Activated T-cell treated with anti-CD3 and anti-CD28 coated beads for 48 hours (primary cell): ENCODE measurements at regions not wholly inside any gene's neighbourhood (a gene's known extent, or its start where the extent isn't known, plus 50 kb on each side); places are given as distances from the start of the nearest gene placed in this dataset.

ENCODE experiments used
- DNase-seq: peaks from one replicate; pipeline ENCODE4 v3.0.0-alpha.2; 2020; ENCODE audit warnings: low read depth

- DNase-seq: no peak
Measured at GRCh38 chr10:44822966-44823365, 88.2 kb upstream of the TMEM72 start.

- no peak for DNase-seq
Measured at GRCh38 chr10:44824607-44825006, 86.5 kb upstream of the TMEM72 start.

- DNase-seq: no peak
Measured at GRCh38 chr10:44827431-44828006, 83.6 kb upstream of the TMEM72 start.

- no peak for DNase-seq
Measured at GRCh38 chr10:44828508-44829142, 82.5 kb upstream of the TMEM72 start.

GRCh38 chr10:44829426-44829825, 81.7 kb upstream of the TMEM72 start:
- DNase-seq: no peak

DNA sequence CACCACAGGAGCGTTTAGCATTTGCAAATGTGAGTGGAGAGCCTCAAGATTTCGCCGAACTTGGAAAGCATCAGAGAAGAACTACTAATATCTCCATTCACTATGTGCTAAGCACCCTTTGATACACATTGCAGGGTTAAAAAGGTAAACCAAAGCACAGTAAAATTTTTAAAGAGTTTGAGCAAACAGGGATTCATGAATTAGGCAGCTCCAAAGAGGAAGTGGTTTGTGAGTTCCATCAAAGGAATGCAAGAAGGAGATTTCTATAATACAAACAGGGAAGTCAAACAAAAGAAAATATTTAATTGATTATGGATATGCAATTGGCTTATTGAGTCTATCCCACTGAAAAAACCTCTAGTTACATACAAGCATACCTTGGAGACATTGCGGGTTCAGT, 81.1 kb upstream of the TMEM72 start:
- no peak for DNase-seq

DNA sequence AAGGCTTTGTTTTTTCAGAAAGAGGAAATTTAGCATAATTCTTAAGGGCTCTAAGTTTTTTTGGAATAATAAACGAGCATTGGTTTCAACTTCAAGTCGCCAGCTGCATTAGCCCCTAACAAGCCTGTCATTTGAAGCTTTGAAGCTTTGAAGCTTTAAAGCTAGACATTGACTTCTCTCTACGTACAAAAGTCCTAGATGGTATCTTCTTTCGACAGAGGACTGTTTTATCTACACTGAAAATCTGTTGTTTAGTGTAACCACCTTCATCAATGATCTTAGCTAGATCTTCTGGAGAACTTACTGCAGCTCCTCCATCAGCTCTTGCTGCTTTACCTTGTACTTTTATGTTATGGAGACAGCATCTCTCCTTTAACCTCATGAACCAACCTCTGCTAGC, 79.6 kb upstream of the TMEM72 start:
- no peak for DNase-seq

DNA sequence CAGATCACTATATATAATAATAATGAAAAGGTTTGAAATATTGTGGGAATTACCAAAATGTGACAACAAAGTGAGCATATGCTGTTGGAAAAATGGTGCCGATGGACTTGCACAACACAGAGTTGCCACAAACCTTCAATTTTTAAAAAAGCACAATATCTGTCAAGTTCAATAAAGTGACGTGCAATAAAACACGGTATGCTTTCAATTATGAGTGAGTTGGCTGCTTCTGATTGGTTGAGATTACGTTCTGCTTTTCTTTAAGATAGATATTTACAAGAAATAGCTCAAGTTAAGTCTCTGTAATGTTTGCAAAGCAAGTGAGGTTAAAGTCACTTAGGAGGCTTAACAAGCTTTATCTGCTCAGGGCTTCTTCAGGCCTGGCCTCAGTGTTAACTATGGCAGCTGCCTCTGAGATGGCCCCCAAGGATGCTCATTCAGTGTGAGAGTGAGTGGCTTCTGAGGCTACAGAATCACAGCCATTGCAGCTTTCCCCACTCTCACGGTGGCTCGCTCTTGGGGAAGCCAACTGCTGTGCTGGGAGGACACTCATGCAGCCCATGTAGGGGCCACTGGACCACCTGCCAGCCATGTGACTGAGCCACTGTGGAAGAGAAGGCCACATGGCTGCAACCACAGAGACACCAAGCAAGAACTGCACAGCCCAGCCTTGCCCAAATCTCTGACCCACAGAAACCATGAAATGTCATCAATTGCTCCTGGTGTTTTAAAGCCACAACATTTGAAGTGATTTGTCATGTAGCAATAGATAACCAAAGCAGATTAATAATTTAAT, 78.3 kb upstream of the TMEM72 start:
- no peak for DNase-seq

DNA sequence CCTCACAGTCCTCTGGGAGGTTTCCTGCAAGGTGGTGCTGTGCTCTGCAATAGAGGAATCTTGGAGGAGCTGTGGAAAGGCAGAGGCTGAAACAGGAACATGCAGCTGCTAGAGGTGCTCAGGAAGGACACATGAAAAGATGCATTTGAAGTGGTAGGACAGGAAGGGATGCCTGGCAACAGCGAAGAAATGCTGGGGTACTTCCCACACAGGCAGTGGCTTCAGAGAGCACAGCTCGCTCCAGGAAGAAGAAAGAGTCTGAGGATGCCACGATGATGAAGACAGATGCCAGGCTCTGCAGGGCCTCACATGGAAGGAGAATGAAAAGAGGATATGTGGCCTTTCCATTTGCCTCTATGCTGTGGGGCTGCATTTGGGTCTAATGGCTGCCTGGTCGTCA, 77.0 kb upstream of the TMEM72 start:
- no peak for DNase-seq

DNA sequence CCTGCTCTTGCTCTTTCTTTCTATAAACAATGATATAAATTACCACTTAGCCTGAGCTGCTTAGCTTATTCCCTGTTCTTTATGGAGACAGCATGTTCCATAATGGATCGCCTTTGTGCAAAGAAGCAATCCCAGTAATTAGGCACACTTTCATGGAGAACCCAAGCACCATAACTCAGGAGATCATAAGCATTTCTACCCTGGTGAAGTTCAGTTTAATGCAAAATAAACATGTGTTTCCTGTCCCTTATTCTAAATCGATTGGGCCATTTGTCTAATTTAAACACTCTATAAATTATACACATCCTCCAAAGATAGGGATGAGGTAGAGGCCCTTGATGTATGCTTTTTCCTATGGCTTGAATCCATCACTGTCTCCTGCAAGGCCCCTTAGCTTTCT, 75.8 kb upstream of the TMEM72 start:
- no peak for DNase-seq

DNA sequence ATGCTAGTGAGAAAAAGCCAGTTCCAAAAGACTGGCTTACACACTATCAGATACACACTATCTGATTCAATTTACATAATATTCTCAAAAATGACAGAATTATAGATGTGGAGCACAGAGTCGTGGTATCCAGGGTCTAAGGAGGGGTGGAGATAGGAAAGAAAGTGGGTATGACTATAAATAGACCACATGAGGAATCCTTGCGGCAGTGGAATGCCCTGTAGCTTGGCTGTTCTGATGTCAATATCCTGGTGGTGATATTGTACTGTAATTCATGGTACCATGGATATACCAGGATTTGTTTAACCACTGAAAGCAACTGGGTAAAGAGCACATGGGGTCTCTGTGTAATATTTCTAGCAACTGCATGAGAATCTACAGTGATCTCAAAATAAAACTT, 67.7 kb upstream of the TMEM72 start:
- DNase-seq: no peak

DNA sequence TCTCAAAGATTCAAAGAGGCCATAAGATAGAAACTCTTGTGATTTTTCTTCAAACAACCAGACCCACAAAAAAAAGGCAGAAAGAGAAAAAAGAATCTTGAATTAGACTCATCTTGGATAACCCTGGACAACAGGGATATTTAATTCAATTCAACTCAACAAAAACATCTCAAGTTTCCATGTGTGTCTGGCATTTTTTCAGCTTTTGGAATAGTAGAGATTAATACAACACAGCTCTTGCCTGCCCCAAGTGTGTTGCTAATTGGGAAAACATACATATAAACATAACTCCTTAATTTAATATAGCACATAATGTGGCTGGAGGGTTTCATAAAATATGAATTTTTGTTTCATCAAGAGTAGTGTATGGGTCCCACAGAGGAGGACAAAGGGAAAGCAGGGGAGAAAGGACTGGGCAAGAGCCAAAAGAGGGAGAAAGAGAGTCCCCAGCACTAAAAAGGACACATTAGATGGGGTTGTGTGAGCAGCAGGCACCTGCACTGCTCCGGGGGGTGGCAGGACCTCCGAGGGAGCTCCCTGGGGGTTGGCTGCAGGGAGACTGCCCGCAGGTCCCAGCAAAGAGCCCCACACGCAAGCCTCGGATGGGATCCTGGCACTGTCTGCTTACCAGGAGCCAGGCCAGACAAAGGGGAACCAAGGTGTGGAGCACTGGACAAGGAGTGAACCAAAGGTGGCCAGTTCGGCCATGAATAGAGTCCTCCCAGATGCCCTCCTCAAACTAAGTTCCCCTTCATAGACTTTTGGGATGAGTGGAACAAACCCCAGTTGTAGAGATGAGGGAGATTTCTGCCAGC, 65.6 kb upstream of the TMEM72 start:
- no peak for DNase-seq

DNA sequence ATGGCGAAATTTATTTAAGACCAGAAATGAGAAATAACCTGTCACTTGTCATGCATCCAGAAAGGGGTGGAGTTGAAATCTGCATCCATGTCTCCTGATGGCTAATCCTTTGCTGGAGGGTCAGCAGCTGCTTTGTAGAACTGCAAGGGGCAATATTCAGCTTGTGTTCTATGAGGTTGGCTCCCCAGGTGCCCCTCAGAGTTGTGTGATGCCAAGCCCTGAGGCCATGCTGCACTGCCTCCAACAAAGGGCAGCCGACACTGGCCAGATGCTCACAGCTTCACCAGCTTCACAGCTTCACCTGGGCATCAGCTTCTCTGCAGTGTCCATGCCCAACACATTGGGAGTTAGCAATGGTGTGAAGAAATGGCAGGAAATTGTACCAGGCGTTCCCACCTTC, 64.0 kb upstream of the TMEM72 start:
- DNase-seq: no peak

- DNase-seq: no peak
Measured at GRCh38 chr10:44848211-44848610, 62.9 kb upstream of the TMEM72 start.

GRCh38 chr10:44849936-44850335, 61.2 kb upstream of the TMEM72 start:
- DNase-seq: no peak

- no peak for DNase-seq
Measured at GRCh38 chr10:44850356-44850934, 60.7 kb upstream of the TMEM72 start.

GRCh38 chr10:44851413-44851812, 59.7 kb upstream of the TMEM72 start:
- DNase-seq: no peak

DNA sequence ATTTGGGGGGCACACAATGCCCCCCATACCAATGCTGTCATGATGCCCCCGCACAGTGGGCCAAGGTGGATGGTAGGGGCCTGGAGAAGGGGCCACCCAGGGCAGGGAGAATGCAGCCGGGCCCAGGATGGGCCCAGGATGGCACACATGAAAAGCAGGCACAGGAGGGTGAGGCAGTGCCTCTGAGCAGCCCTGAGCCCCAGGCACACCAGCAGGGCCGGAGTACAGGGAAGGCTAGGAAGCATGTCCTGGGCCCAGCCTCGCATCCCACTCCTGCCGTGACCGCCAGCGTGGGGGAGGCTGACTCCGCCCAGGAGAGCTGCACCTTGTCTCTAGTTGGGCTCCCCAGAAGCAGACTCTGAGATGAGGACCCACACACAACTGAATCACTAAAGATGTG, 59.3 kb upstream of the TMEM72 start:
- DNase-seq: no peak

DNA sequence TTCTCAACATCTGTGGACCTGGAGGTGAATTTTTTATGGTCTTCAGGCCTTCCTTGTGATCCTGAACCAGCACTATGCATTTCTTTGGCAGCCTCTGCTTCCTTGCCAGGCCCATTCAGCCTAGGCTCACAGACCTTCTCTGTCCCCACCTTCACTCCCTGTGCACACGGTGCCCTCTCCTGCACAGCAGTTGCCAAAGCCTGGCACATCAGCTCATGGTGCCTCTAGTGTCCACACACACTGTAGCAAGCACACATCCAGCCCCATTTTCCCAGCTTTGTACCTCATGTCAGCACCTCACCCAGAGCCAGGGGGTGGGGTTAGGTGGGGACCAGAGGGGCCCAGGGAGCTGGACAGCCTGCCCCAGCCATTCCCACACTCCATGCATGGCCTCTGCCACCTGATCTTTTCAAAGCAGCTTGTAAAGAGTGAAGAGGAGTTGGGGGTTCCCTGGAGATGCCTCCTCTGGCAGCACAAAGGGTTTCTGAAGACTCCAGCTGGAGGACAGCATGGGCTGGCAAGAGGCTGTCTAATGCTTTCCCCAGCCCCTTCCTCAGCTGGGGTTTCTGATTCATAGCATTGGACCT, 57.9 kb upstream of the TMEM72 start:
- no peak for DNase-seq

DNA sequence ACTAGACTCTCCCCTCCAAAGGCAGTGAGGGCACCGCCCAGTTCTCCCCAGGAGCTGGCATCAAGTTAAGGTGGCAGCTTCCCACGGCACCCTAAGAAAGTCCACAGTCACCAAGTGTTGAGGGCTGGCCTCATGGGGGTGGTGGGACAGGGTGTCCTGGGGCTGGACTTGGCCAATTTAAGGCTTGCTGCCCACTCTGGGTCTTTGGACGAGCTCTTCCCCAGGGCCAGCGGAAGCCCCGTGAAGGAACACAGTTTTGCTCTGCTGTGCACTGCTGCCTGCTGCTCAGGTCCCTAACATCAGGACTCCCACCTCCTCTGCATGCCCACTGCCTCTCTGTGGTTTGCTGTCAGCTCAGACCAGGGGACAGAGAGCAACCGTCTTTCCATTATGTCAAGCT, 57.3 kb upstream of the TMEM72 start:
- no peak for DNase-seq

DNA sequence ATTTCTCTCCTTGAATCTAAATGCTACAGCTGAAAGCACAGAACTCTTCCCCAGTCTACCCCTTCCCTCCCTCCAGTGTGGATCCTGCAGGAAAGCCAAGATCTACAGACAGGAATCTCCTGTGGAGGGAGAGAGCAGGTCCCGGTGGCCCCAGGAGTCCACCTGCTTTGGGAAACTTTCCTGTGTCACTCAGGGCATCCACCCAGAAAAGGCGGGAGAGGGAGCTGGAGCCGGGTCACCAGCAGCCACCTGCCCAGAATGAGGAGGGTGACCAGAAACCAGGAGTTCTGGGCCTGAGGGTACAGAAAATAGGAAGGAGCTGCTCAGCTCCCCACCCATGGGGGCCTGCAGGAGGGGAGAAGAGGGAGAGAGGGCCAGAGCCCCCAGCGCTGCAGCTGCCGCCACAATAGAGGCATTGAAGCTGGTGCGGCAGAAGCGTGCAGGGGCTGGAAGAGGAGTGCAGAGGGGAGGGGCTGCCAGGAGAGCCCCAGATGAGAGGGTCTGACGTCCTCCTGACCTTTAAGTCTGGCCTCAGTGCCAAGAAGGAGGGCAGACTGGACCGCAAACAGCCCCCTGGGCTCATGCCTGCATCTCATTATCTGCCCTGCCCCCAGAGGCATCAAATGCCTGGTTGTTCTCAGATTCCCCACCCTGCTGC, 56.3 kb upstream of the TMEM72 start:
- no peak for DNase-seq
